ENCODE measurements at regions not wholly inside any gene's neighbourhood (a gene's known extent, or its start where the extent isn't known, plus 50 kb on each side); places are given as distances from the start of the nearest gene placed in this dataset.

DNA sequence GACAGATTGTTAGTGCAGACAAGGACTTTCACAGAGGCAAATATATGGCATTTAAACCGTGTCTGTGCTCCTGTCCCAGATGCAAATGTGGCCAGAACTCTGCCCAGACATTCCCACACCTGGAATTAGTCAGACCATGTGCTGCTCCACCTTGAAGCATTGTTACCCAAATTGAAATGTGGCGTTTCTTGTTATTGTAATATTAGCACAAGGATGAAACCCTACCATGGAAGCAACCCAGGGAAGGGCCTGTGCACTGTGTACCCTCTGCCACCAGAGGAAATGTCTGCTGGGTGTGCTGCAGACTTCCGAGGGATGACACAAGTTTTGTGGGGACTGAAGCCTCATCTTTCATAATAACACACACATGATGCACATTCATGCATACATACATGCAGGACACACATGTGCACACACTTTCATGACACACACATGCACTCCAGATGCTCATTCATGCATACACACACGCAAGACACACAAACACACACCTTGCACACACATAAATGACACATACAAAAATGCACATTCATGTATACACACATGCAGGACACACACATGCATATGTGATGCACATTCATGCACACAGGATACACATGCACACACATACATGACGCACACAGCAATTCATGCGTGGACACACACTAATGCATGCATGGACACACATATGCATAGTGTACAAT is 133.2 kb upstream of the SNTG2 start (continued):
- TF ChIP-seq RXRA (IDR thresholded peaks at IDR 0.05; ENCODE audit: insufficient read depth, low read depth, low read length) (no peak), KDM5A (IDR thresholded peaks at IDR 0.05; ENCODE audit: low read length) (no peak), MAFK (IDR thresholded peaks at IDR 0.05; ENCODE audit: low read depth, low read length) (no peak), SAP30 (IDR thresholded peaks at IDR 0.05; ENCODE audit: insufficient read depth, insufficient replicate concordance, low read length) (no peak), SIN3A (conservative IDR thresholded peaks at IDR 0.05 in 1 of 2, IDR thresholded peaks at IDR 0.05 in 1 of 2; ENCODE audit: low read depth in 1 of 2, low read length in 2 of 2) (no peak), SP1 (IDR thresholded peaks at IDR 0.05; ENCODE audit: low read depth, low read length) (no peak), HDAC6 (IDR thresholded peaks at IDR 0.05; ENCODE audit: low read depth, low read length) (no peak), ASH2L (IDR thresholded peaks at IDR 0.05; ENCODE audit: low read length) (no peak), ZNF274 (IDR thresholded peaks at IDR 0.05; ENCODE audit: borderline replicate concordance, extremely low read depth, low read length) (no peak), GABPA (IDR thresholded peaks at IDR 0.05; ENCODE audit: borderline replicate concordance, insufficient read depth, low read length) (no peak)
